ENCODE measurements at regions not wholly inside any gene's neighbourhood (a gene's known extent, or its start where the extent isn't known, plus 50 kb on each side); places are given as distances from the start of the nearest gene placed in this dataset.

DNA sequence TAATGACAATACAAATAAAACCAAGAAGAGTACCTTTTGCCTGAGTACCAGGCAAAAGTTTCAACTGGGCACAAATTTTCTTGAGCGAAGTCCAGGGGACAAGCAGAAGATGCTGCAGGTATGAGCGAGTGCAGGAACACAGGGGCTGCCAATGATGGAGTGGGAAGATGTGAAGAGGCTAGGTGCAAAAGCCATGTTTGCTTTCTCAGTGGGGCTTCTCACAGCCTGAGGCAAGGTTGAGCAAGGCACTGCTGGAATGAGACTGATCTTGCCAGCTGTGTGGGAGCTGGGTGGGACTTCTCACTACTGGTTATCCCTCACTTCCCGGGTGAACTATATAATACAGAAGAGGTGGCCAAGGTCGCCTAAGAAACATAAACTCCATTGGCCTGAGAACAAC is 1200.7 kb downstream of the SLITRK1 start:
- SMC1A ChIA-PET (ENCODE audit: uncharacterized antibody, unreplicated experiment): interaction anchor here (1.3 kb wide), 1 partner anchor 16 kb away, joined by 3 read pairs; no protein-coding TSS in a partner anchor
- CTCF ChIA-PET: no interaction called here
- no peak for FAIRE-seq

More for the DNA sequence above, 1200.7 kb downstream of the SLITRK1 start:
- H3K79me2 ChIP-seq (ENCODE audit: control insufficient read depth, insufficient read depth, low read length): no peaks in the 10 kb centered on the region
- H3K4me2 ChIP-seq (ENCODE audit: control insufficient read depth, insufficient read depth): no peak overlapping the region
- in situ Hi-C loops (cut with MboI) (no loop called here), intact Hi-C loops (cut with micrococcal nuclease; ENCODE audit: unreplicated experiment) (no loop called here)
- H2AFZ ChIP-seq (ENCODE audit: control insufficient read depth, low read depth, low read length): no peak overlapping the region
- 13% methylated on average over 4 of the region's 4 CpGs for WGBS (ENCODE audit: insufficient coverage, insufficient replicate concordance, low lambda C conversion rate, missing lambda C conversion rate)
- no peak overlapping the region for H3K4me3 ChIP-seq
- H3K9me3 ChIP-seq (replicated peaks; ENCODE audit: control insufficient read depth, insufficient read depth, low read length): no peaks in the 10 kb centered on the region
- no peak overlapping the region for H3K27ac ChIP-seq (ENCODE audit: control insufficient read depth, insufficient read depth)
- no peak overlapping the region for H3K9ac ChIP-seq (ENCODE audit: control insufficient read depth, insufficient read depth, low read length)
- DNase-seq (ENCODE audit: low read depth, low spot score): no peak
- RAD21 ChIA-PET (ENCODE audit: unreplicated experiment): no interaction called here
- BruUV-seq (replicated peaks): no TSS peak
- no peak for TF ChIP-seq SPI1 (IDR thresholded peaks at IDR 0.05; ENCODE audit: borderline replicate concordance, insufficient read depth, low read depth, low read length)
- no peak for TF ChIP-seq RELA (IDR thresholded peaks at IDR 0.05; ENCODE audit: borderline replicate concordance, partially characterized antibody)
- TF ChIP-seq, protein P1, sequence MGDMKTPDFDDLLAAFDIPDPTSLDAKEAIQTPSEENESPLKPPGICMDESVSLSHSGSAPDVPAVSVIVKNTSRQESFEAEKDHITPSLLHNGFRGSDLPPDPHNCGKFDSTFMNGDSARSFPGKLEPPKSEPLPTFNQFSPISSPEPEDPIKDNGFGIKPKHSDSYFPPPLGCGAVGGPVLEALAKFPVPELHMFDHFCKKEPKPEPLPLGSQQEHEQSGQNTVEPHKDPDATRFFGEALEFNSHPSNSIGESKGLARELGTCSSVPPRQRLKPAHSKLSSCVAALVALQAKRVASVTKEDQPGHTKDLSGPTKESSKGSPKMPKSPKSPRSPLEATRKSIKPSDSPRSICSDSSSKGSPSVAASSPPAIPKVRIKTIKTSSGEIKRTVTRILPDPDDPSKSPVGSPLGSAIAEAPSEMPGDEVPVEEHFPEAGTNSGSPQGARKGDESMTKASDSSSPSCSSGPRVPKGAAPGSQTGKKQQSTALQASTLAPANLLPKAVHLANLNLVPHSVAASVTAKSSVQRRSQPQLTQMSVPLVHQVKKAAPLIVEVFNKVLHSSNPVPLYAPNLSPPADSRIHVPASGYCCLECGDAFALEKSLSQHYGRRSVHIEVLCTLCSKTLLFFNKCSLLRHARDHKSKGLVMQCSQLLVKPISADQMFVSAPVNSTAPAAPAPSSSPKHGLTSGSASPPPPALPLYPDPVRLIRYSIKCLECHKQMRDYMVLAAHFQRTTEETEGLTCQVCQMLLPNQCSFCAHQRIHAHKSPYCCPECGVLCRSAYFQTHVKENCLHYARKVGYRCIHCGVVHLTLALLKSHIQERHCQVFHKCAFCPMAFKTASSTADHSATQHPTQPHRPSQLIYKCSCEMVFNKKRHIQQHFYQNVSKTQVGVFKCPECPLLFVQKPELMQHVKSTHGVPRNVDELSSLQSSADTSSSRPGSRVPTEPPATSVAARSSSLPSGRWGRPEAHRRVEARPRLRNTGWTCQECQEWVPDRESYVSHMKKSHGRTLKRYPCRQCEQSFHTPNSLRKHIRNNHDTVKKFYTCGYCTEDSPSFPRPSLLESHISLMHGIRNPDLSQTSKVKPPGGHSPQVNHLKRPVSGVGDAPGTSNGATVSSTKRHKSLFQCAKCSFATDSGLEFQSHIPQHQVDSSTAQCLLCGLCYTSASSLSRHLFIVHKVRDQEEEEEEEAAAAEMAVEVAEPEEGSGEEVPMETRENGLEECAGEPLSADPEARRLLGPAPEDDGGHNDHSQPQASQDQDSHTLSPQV (IDR thresholded peaks at IDR 0.05): no peak
- no peak for TF ChIP-seq SP1 (IDR thresholded peaks at IDR 0.05; ENCODE audit: low read depth, low read length)
- TF ChIP-seq KLF5 (IDR thresholded peaks at IDR 0.05; ENCODE audit: partially characterized antibody): no peak
- TF ChIP-seq FOXM1 (IDR thresholded peaks at IDR 0.05; ENCODE audit: low read depth, low read length): no peak
- no peak for TF ChIP-seq LARP7 (IDR thresholded peaks at IDR 0.05)
- TF ChIP-seq SREBF1 (IDR thresholded peaks at IDR 0.05; ENCODE audit: low read length): no peak
- TF ChIP-seq, protein P2, sequence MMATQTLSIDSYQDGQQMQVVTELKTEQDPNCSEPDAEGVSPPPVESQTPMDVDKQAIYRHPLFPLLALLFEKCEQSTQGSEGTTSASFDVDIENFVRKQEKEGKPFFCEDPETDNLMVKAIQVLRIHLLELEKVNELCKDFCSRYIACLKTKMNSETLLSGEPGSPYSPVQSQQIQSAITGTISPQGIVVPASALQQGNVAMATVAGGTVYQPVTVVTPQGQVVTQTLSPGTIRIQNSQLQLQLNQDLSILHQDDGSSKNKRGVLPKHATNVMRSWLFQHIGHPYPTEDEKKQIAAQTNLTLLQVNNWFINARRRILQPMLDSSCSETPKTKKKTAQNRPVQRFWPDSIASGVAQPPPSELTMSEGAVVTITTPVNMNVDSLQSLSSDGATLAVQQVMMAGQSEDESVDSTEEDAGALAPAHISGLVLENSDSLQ (IDR thresholded peaks at IDR 0.05): no peak
- no peak for TF ChIP-seq CBFB (IDR thresholded peaks at IDR 0.05; ENCODE audit: low read depth)
- TF ChIP-seq, protein P3, sequence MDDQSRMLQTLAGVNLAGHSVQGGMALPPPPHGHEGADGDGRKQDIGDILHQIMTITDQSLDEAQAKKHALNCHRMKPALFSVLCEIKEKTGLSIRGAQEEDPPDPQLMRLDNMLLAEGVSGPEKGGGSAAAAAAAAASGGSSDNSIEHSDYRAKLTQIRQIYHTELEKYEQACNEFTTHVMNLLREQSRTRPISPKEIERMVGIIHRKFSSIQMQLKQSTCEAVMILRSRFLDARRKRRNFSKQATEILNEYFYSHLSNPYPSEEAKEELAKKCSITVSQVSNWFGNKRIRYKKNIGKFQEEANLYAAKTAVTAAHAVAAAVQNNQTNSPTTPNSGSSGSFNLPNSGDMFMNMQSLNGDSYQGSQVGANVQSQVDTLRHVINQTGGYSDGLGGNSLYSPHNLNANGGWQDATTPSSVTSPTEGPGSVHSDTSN (IDR thresholded peaks at IDR 0.05; ENCODE audit: insufficient replicate concordance, low read depth, low read length): no peak
- no peak for TF ChIP-seq TCF12 (IDR thresholded peaks at IDR 0.05; ENCODE audit: low read depth, low read length)
- TF ChIP-seq, protein P4, sequence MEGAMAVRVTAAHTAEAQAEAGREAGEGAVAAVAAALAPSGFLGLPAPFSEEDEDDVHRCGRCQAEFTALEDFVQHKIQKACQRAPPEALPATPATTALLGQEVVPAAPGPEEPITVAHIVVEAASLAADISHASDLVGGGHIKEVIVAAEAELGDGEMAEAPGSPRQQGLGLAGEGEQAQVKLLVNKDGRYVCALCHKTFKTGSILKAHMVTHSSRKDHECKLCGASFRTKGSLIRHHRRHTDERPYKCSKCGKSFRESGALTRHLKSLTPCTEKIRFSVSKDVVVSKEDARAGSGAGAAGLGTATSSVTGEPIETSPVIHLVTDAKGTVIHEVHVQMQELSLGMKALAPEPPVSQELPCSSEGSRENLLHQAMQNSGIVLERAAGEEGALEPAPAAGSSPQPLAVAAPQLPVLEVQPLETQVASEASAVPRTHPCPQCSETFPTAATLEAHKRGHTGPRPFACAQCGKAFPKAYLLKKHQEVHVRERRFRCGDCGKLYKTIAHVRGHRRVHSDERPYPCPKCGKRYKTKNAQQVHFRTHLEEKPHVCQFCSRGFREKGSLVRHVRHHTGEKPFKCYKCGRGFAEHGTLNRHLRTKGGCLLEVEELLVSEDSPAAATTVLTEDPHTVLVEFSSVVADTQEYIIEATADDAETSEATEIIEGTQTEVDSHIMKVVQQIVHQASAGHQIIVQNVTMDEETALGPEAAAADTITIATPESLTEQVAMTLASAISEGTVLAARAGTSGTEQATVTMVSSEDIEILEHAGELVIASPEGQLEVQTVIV (IDR thresholded peaks at IDR 0.05; ENCODE audit: borderline replicate concordance, partially characterized antibody): no peak
- TF ChIP-seq EGR1 (IDR thresholded peaks at IDR 0.05; ENCODE audit: borderline replicate concordance in 1 of 2, low read depth in 2 of 2, low read length in 2 of 2): no peak
- TF ChIP-seq IKZF1 (conservative IDR thresholded peaks at IDR 0.05): no peak
- no peaks in the 10 kb centered on the region for H3K27me3 ChIP-seq (replicated peaks in 1 of 2; ENCODE audit: control insufficient read depth in 2 of 2, insufficient read depth in 2 of 2, low read length in 1 of 2)
- POLR2A ChIA-PET: no interaction called here
- no peaks in the 10 kb centered on the region for H3K4me1 ChIP-seq (ENCODE audit: control insufficient read depth, insufficient read depth, low read length)
- no peaks in the 10 kb centered on the region for H3K36me3 ChIP-seq (ENCODE audit: control insufficient read depth in 2 of 2, insufficient read depth in 2 of 2, low read length in 1 of 2)
- no peak for ATAC-seq
- no peaks in the 10 kb centered on the region for H4K20me1 ChIP-seq (ENCODE audit: control insufficient read depth, insufficient read depth)

Data from GM12878 (cell line).